ENCODE measurements at regions not wholly inside any gene's neighbourhood (a gene's known extent, or its start where the extent isn't known, plus 50 kb on each side); places are given as distances from the start of the nearest gene placed in this dataset.

DNA sequence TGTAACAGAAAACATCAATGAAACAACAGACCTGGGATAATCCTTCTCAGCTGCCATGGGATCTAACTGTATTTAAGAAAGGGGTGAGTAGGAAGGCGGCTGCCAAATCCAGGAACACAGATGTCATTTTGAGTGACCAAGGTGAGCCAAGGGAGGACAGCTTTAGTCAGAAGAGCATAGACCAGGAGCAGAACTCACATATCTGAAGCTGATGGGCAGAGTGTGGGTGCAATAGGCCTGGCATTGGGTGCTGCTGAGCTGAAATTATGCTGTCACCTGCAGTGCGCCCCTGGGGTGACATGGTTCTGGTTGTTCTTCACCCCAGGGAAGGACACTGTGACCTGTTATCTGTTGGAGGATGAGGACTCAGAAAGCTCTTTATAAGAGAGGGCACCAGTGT lies 88.9 kb upstream of the TOP3B start:
- CTCF ChIA-PET, result interaction anchor here (3.8 kb wide), 1 partner anchor 10 kb away, joined by 26 read pairs; no protein-coding TSS in a partner anchor
- no peak for DNase-seq (ENCODE audit: extremely low spot score)
- POLR2A ChIA-PET, result no interaction called here
- TF ChIP-seq, protein P1, sequence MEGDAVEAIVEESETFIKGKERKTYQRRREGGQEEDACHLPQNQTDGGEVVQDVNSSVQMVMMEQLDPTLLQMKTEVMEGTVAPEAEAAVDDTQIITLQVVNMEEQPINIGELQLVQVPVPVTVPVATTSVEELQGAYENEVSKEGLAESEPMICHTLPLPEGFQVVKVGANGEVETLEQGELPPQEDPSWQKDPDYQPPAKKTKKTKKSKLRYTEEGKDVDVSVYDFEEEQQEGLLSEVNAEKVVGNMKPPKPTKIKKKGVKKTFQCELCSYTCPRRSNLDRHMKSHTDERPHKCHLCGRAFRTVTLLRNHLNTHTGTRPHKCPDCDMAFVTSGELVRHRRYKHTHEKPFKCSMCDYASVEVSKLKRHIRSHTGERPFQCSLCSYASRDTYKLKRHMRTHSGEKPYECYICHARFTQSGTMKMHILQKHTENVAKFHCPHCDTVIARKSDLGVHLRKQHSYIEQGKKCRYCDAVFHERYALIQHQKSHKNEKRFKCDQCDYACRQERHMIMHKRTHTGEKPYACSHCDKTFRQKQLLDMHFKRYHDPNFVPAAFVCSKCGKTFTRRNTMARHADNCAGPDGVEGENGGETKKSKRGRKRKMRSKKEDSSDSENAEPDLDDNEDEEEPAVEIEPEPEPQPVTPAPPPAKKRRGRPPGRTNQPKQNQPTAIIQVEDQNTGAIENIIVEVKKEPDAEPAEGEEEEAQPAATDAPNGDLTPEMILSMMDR (IDR thresholded peaks at IDR 0.05; ENCODE audit: control extremely low read depth, extremely low read depth, low read depth, missing control alignments), result no peak

- no peak for DNase-seq (ENCODE audit: extremely low spot score)
- ChIA-PET POLR2A (no interaction called here), CTCF (interaction anchor here (0.7 to 3.8 kb wide), 3 partner anchors 9 to 40 kb away, joined by 3 to 26 read pairs (median 4); no protein-coding TSS in a partner anchor)
- TF ChIP-seq, protein P1 (IDR thresholded peaks at IDR 0.05; ENCODE audit: control extremely low read depth, extremely low read depth, low read depth, missing control alignments), result no peak
These were observed 87.8 kb upstream of the TOP3B start for GRCh38 chr22:22070371-22070824.

GRCh38 chr22:22069450-22070370 lies 87.1 kb upstream of the TOP3B start:
- CTCF ChIA-PET, result interaction anchor here (0.7 to 3.8 kb wide), 3 partner anchors 9 to 41 kb away, joined by 3 to 26 read pairs (median 4); no protein-coding TSS in a partner anchor
- no peak for DNase-seq (ENCODE audit: extremely low spot score)

DNA sequence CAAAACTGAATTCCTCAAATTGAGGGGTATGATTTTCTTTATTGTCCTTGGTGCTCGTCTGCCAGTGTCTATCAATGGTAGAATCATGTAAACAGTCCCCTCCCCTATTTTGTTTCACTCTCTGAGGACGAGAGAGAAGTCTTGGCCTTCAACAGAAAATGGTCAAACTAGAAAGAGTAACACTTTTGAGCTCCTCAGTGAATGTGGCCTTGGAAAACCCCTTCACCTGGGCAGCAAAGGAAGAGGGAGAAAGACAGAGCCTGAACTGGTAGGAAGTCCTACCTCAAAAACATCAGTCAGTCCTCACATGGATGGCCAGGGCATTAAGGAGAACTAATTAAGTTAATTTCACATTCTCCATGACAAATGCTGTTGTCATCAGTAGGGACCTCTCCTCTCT lies 86.1 kb upstream of the TOP3B start:
- TF ChIP-seq, protein P1 (IDR thresholded peaks at IDR 0.05; ENCODE audit: control extremely low read depth, extremely low read depth, low read depth, missing control alignments), result no peak
- no peak for DNase-seq (ENCODE audit: extremely low spot score)
- POLR2A ChIA-PET, result no interaction called here
- CTCF ChIA-PET, result interaction anchor here (1.0 to 1.9 kb wide), 2 partner anchors 8 to 10 kb away, joined by 4 to 5 read pairs; no protein-coding TSS in a partner anchor

More at GRCh38 chr22:22069450-22070370, 87.1 kb upstream of the TOP3B start:
- TF ChIP-seq, protein P1 (IDR thresholded peaks at IDR 0.05; ENCODE audit: control extremely low read depth, extremely low read depth, low read depth, missing control alignments), result no peak
- POLR2A ChIA-PET, result no interaction called here

GRCh38 chr22:22068025-22068424 lies 85.4 kb upstream of the TOP3B start:
- CTCF ChIA-PET, result interaction anchor here (1.0 to 1.9 kb wide), 2 partner anchors 8 to 9 kb away, joined by 4 to 5 read pairs; no protein-coding TSS in a partner anchor
- DNase-seq (ENCODE audit: extremely low spot score), result no peak
- POLR2A ChIA-PET, result no interaction called here
- TF ChIP-seq, protein P1 (IDR thresholded peaks at IDR 0.05; ENCODE audit: control extremely low read depth, extremely low read depth, low read depth, missing control alignments), result no peak

GRCh38 chr22:22067192-22067591 lies 84.6 kb upstream of the TOP3B start:
- DNase-seq (ENCODE audit: extremely low spot score), result no peak
- TF ChIP-seq, protein P1 (IDR thresholded peaks at IDR 0.05; ENCODE audit: control extremely low read depth, extremely low read depth, low read depth, missing control alignments), result no peak
- CTCF ChIA-PET, result interaction anchor here (1.1 to 1.9 kb wide), 2 partner anchors 8 to 38 kb away, joined by 4 to 5 read pairs; no protein-coding TSS in a partner anchor
- POLR2A ChIA-PET, result no interaction called here
